Ascending aorta (tissue), 2 donors: ENCODE measurements at regions not wholly inside any gene's neighbourhood (a gene's known extent, or its start where the extent isn't known, plus 50 kb on each side); places are given as distances from the start of the nearest gene placed in this dataset.

Experiments
- DNase-seq, 2 donors: peaks; one replicate each; pipeline ENCODE4 v3.0.0-alpha.2; 2019; ENCODE audit warnings: low spot score in 2 of 2
- H3K27ac ChIP-seq, 2 donors: fragments of 200-600 bp; sonication (generic); one replicate each; pipeline ENCODE4 v1.5.1; 2016 to 2017; ENCODE audit warnings: mild to moderate bottlenecking in 1 of 2
- H3K27me3 ChIP-seq: fragments of 200-600 bp; sonication (generic); one replicate; pipeline ENCODE4 v1.5.1; 2017
- H3K36me3 ChIP-seq, 2 donors: fragments of 200-600 bp; sonication (generic); one replicate each; pipeline ENCODE4 v1.5.1; 2016
- H3K4me1 ChIP-seq, 2 donors: fragments of 200-600 bp; sonication (generic); one replicate each; pipeline ENCODE4 v1.5.1; 2016 to 2017; ENCODE audit warnings: mild to moderate bottlenecking in 1 of 2
- H3K4me3 ChIP-seq, 2 donors: fragments of 200-600 bp; sonication (generic); one replicate each; pipeline ENCODE4 v1.5.1; 2016 to 2017; ENCODE audit warnings: mild to moderate bottlenecking in 1 of 2
- H3K9me3 ChIP-seq, 2 donors: fragments of 200-600 bp; sonication (generic); one replicate each; pipeline ENCODE4 v1.5.1; 2016
- CTCF ChIP-seq, 3 experiments: fragments of 200-600 bp in 2 of 3; fragments of 450-650 bp in 1 of 3; sonication (generic) in 2 of 3; IDR thresholded peaks; one replicate each; pipeline ENCODE4 v1.5.1; 2016 to 2019; ENCODE audit warnings: antibody characterized with exemption in 3 of 3, mild to moderate bottlenecking in 1 of 3, moderate library complexity in 1 of 3
- intact Hi-C: fragments of 100-400 bp; cut with DNase I; formaldehyde crosslinking; loops from one replicate; pipeline ENCODE4 v1.15.1; 2023

DNA sequence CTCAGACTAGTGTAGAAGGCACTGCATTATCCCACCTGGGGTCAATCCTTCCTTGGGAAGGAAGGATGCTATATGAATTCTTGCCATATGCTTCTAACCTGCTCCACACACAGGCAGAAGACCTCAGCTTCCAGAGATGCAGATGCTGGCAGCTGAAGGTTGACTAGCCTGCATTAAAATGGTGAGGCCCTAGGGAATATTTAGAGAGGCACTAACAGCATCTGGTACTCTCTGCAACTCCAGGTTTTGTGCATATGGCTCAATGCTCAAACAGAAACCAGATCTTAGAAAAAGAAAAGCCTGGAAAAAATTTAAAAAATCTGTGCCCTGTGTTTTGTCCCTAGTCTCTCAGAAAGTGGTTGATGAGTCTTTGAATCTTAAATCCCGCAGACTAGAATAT lies 56.0 kb upstream of the MYRIP start:
- no peaks in the 10 kb centered on the region for H3K9me3 ChIP-seq
- H3K4me3 ChIP-seq = no peak overlapping the region
- DNase-seq = no peak
- intact Hi-C loops = no loop called here
- no peak overlapping the region for H3K27ac ChIP-seq
- no peak for TF ChIP-seq CTCF (IDR thresholded peaks at IDR 0.05)
- H3K27me3 ChIP-seq = no peaks in the 10 kb centered on the region
- H3K36me3 ChIP-seq = no peaks in the 10 kb centered on the region
- no peaks in the 10 kb centered on the region for H3K4me1 ChIP-seq

GRCh38 chr3:39754549-39754948 lies 54.9 kb upstream of the MYRIP start:
- Histone ChIP-seq H3K27me3 (no peaks in the 10 kb centered on the region), H3K9me3 (no peaks in the 10 kb centered on the region), H3K27ac (no peak overlapping the region), H3K4me3 (no peak overlapping the region), H3K4me1 (no peaks in the 10 kb centered on the region), H3K36me3 (no peaks in the 10 kb centered on the region)
- no peak for TF ChIP-seq CTCF (IDR thresholded peaks at IDR 0.05)
- intact Hi-C loops = no loop called here
- DNase-seq = no peak

GRCh38 chr3:39755100-39755499 lies 54.3 kb upstream of the MYRIP start:
- no peak overlapping the region for H3K4me3 ChIP-seq
- intact Hi-C loops = no loop called here
- DNase-seq = no peak

GRCh38 chr3:39757307-39757706 lies 52.1 kb upstream of the MYRIP start:
- intact Hi-C loops = no loop called here
- no peak for DNase-seq

More at GRCh38 chr3:39755100-39755499, 54.3 kb upstream of the MYRIP start:
- Histone ChIP-seq H3K27ac (no peak overlapping the region), H3K36me3 (no peaks in the 10 kb centered on the region), H3K27me3 (no peaks in the 10 kb centered on the region), H3K9me3 (no peaks in the 10 kb centered on the region), H3K4me1 (no peaks in the 10 kb centered on the region)
- TF ChIP-seq CTCF (IDR thresholded peaks at IDR 0.05) = no peak

More at GRCh38 chr3:39757307-39757706, 52.1 kb upstream of the MYRIP start:
- H3K9me3 ChIP-seq = no peaks in the 10 kb centered on the region
- TF ChIP-seq CTCF (IDR thresholded peaks at IDR 0.05) = no peak
- H3K27ac ChIP-seq = no peak overlapping the region
- no peaks in the 10 kb centered on the region for H3K36me3 ChIP-seq
- H3K27me3 ChIP-seq = no peaks in the 10 kb centered on the region
- no peaks in the 10 kb centered on the region for H3K4me1 ChIP-seq
- H3K4me3 ChIP-seq = no peak overlapping the region
